Esophagus squamous epithelium (tissue), 4 donors: ENCODE measurements at regions not wholly inside any gene's neighbourhood (a gene's known extent, or its start where the extent isn't known, plus 50 kb on each side); places are given as distances from the start of the nearest gene placed in this dataset.

Source experiments
- POLR2A ChIP-seq, 4 donors: fragments of 450-650 bp; IDR thresholded peaks; one replicate each; pipeline ENCODE4 v1.6.1; 2017; ENCODE audit warnings: antibody characterized with exemption in 4 of 4, mild to moderate bottlenecking in 4 of 4, moderate library complexity in 3 of 4
- TF ChIP-seq, protein P1 (sequence below), 6 experiments: fragments of 450-650 bp in 4 of 6; fragments of 200-600 bp in 2 of 6; sonication (generic) in 2 of 6; IDR thresholded peaks; one replicate each; pipeline ENCODE4 v1.5.1; 2016 to 2019; ENCODE audit warnings: antibody characterized with exemption in 6 of 6, mild to moderate bottlenecking in 4 of 6, moderate library complexity in 4 of 6

DNA sequence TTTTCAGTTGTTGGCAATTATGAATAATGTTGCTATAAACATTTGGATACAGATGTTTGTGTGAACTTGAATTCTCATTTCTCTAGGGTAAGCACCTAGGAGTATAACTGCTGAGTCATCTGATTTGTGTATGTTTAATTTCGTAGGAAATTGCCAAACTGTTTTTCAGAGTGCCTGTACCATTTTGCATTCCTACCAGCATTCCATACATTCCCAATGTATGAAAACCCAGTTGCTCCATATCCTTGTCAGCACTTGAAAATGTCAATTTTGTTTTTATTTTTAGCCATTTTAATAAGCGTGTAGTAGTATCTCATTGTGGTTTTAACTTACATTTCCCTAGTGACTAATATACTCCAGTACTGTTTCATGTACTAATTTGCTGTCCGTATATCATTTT, 98.5 kb upstream of the TSC22D2 start:
- TF ChIP-seq, protein P1, sequence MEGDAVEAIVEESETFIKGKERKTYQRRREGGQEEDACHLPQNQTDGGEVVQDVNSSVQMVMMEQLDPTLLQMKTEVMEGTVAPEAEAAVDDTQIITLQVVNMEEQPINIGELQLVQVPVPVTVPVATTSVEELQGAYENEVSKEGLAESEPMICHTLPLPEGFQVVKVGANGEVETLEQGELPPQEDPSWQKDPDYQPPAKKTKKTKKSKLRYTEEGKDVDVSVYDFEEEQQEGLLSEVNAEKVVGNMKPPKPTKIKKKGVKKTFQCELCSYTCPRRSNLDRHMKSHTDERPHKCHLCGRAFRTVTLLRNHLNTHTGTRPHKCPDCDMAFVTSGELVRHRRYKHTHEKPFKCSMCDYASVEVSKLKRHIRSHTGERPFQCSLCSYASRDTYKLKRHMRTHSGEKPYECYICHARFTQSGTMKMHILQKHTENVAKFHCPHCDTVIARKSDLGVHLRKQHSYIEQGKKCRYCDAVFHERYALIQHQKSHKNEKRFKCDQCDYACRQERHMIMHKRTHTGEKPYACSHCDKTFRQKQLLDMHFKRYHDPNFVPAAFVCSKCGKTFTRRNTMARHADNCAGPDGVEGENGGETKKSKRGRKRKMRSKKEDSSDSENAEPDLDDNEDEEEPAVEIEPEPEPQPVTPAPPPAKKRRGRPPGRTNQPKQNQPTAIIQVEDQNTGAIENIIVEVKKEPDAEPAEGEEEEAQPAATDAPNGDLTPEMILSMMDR (IDR thresholded peaks at IDR 0.05): no peak
- no peak for TF ChIP-seq POLR2A (IDR thresholded peaks at IDR 0.05)
